ENCODE measurements at regions not wholly inside any gene's neighbourhood (a gene's known extent, or its start where the extent isn't known, plus 50 kb on each side); places are given as distances from the start of the nearest gene placed in this dataset.

DNA sequence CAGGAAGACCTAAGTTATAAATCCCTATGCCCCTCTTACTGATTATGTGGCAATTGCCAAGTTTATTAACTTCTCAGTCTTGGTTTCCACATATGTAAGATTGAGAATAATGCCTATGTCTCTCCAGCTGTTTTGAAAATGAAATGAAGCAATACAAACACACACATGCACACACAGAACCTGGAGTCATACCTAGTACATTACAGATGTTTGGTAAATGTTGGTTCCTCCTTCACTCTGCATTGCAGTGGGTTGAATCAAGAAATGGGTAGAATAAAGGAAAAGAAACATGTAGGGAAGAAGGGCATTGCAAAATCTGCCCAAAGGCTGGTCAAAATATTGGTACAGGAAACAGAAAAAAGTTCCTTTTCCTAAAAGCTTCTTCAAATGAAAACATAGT lies 309.9 kb upstream of the EMCN start:
- no peak overlapping the region for H3K4me3 Mint-ChIP-seq
- DNase-seq (no peak), ATAC-seq (ENCODE audit: low read depth in 2 of 2) (no peak)
- peaks cover 4 to 28% (median 12%) of the 10 kb centered on the region in 7 donors for H3K9me3 Mint-ChIP-seq
- H3K4me1 Mint-ChIP-seq: no peaks in the 10 kb centered on the region
- H3K27me3 Mint-ChIP-seq: peaks cover 0 to 5% (median 0%) of the 10 kb centered on the region in 3 donors
- peaks cover 8% of the 10 kb centered on the region in 2 donors for H3K36me3 Mint-ChIP-seq
- no peak overlapping the region for H3K27ac Mint-ChIP-seq

DNA sequence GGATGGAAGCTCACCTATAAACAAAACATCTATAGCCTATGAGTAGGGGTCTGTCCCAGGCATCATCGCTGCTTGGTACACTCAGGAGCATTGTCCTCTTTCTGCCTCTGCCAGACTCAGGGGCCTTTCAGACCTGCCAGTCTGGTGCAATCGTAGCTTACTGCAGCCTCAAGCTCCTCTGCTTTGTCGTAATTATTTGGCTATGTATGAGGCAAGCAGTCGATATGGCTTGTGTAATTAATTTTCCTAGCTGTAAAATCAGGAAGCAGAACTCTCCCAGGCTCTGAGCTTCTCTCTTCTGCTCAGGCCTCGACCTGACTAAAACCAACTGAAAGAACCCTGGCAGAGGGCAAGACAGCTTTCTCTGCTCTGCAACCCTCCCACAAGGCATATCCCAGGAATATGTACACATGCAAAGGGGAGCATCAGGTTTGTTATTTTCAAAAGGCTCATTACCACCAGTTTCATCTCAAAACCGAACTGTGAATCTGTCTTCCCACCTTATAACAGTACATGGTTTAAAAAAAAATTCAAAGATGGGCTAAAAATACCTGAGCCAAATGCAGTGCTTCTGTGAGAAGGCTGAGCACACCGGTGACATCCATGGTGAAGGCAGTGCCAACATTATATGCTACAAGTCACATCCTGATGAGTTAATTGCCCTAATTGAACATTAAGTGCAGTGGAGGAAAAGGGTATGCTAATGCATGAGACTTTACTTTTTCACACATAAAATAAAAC lies 309.2 kb upstream of the EMCN start:
- peaks cover 4 to 28% (median 12%) of the 10 kb centered on the region in 7 donors for H3K9me3 Mint-ChIP-seq
- DNase-seq (no peak), ATAC-seq (ENCODE audit: low read depth in 2 of 2) (no peak)
- H3K27me3 Mint-ChIP-seq: peaks cover 0 to 5% (median 0%) of the 10 kb centered on the region in 3 donors
- no peaks in the 10 kb centered on the region for H3K4me1 Mint-ChIP-seq
- no peak overlapping the region for H3K4me3 Mint-ChIP-seq
- H3K27ac Mint-ChIP-seq: peak overlapping the region in 1 of 6 donors; percentile 43
- peaks cover 8% of the 10 kb centered on the region in 2 donors for H3K36me3 Mint-ChIP-seq

DNA sequence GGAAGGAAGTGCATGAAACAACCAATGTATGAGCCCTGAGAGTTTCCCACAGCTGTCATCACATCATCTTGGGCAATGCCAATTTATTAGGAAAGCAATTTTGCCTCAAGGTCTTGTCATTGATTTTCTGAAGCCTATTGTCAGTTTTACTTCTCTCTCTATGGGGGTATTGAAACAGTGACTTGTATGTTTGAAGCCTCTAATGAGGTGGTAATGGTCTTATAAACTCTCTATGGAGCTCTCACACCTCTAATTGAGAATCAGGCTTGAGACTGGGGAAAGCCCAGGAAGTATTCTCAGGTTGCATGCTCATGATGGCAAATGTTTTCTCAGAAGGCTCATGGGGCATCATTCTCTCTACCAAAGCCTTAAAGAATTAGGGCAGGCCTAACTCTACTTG lies 308.2 kb upstream of the EMCN start:
- H3K9me3 Mint-ChIP-seq: peaks cover 4 to 28% (median 12%) of the 10 kb centered on the region in 7 donors
- DNase-seq (no peak), ATAC-seq (ENCODE audit: low read depth in 2 of 2) (no peak)
- no peaks in the 10 kb centered on the region for H3K4me1 Mint-ChIP-seq
- H3K36me3 Mint-ChIP-seq: peaks cover 8% of the 10 kb centered on the region in 2 donors
- H3K27ac Mint-ChIP-seq: no peak overlapping the region
- H3K4me3 Mint-ChIP-seq: no peak overlapping the region
- no peaks in the 10 kb centered on the region for H3K27me3 Mint-ChIP-seq

DNA sequence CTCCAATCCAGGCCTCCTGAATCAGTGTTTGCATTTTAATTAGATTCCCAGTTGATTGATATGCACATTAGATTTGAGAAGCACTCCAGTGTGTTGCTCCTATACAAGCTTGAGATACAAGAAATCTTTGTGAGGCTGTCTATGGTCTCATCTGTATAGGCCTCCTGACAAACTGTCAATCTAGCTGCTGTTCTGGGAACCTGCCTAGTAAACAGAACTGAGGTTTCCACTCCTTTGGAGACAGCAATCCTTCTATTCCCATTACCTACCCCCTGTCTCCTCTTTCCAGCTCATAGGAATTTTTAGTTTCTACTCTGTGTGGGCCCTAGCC lies 306.1 kb upstream of the EMCN start:
- Mint-ChIP-seq H3K4me3 (no peak overlapping the region), H3K9me3 (peaks cover 4 to 12% (median 6%) of the 10 kb centered on the region in 7 donors), H3K27ac (no peak overlapping the region), H3K27me3 (no peaks in the 10 kb centered on the region), H3K36me3 (no peaks in the 10 kb centered on the region), H3K4me1 (no peaks in the 10 kb centered on the region)
- DNase-seq (no peak), ATAC-seq (ENCODE audit: low read depth in 2 of 2) (no peak)

DNA sequence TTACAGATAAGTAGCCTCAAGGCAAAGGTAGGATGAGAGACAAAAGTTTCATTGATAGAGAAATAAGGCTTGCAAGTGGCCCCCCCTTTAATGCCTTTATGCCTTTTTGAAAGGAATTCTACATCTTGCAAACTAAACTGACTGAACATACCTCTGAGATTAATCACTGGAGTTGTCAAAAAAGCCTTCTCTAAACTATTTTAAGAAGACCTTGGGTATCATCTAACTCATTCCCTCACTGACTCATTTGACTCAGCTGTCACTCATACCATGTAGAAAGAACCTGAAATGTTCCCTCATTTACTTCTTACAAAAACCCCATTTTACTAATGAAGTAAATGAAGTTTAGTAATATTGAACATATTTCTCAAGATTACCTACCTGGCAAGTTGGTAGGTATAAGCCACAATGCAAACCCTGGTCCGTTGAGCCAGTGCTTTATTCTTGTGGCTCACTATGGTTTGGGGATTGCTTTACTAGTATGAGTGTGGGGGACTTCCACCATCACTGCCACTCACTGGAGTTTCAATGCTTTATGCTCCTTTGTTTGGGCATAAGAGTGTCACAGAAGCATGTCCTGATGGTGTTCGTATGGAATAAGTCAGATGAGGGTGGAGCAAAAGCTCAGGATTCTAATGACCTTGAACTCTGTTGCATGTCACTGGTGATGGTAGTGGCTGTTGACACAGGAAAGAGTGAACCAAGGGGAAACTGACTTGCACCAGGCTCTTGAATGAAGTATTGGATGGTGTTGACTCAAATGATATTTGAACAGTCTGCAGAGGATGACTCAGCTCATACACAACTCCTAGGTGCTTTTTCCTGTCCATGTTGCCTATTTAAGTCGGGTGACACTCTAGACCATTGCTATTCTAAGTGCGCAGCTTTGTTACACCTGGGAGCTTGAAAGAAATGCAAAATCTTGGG lies 305.5 kb upstream of the EMCN start:
- H3K27ac Mint-ChIP-seq: no peak overlapping the region
- H3K9me3 Mint-ChIP-seq: peaks cover 0 to 6% (median 2%) of the 10 kb centered on the region in 7 donors
- H3K36me3 Mint-ChIP-seq: no peaks in the 10 kb centered on the region
- no peak overlapping the region for H3K4me3 Mint-ChIP-seq
- no peaks in the 10 kb centered on the region for H3K4me1 Mint-ChIP-seq
- ATAC-seq (ENCODE audit: low read depth in 2 of 2) (no peak), DNase-seq (no peak)
- H3K27me3 Mint-ChIP-seq: no peaks in the 10 kb centered on the region

DNA sequence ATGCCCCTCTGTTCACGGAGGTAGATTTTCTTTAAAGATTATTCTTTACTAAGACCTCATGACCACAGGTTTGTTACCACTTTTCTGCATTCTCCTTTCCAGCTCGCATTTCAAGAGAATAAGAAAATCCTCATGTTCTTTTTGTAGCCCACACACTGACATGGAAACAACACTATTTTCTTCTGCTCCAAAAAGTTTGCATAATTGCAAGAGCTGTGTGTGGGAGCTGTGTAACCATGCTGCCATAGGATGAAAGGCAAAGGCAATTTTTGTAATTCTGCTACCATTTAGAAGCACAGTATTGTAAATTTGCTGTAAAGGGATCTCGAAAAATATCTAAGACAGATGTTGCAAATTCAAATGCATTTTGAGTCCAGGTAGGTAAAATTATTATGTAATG lies 302.4 kb upstream of the EMCN start:
- no peaks in the 10 kb centered on the region for H3K4me1 Mint-ChIP-seq
- H3K4me3 Mint-ChIP-seq: no peak overlapping the region
- H3K9me3 Mint-ChIP-seq: peaks cover 0 to 5% (median 0%) of the 10 kb centered on the region in 7 donors
- H3K27me3 Mint-ChIP-seq: peaks cover 0 to 3% (median 2%) of the 10 kb centered on the region in 3 donors
- no peak overlapping the region for H3K27ac Mint-ChIP-seq
- H3K36me3 Mint-ChIP-seq: no peaks in the 10 kb centered on the region
- no peak for ATAC-seq (ENCODE audit: low read depth in 2 of 2)
- DNase-seq: no peak

DNA sequence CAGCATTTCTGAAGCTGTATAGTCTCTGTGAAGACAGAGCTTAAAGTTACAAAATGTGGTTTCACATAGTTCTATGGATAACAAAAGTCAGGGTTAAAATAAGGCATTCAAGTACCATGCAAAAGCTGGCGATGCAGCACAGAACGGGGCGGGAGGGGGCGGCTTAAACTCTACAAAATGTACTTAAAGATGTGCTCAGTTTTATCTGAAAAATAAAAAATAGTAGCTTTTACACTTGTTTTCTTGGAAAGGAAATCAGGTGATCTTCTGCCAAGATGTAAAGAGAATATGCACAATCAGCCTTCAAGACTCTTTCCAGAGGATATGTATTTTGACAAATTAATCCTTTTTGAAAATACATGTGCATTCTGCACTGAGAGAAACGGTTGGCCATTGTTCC lies 301.7 kb upstream of the EMCN start:
- DNase-seq: no peak
- Mint-ChIP-seq H3K36me3 (no peaks in the 10 kb centered on the region), H3K9me3 (peaks cover 0 to 5% (median 0%) of the 10 kb centered on the region in 7 donors), H3K27me3 (peaks cover 0 to 5% (median 4%) of the 10 kb centered on the region in 3 donors), H3K4me1 (no peaks in the 10 kb centered on the region), H3K27ac (no peak overlapping the region), H3K4me3 (no peak overlapping the region)
- ATAC-seq (ENCODE audit: low read depth in 2 of 2): no peak

DNA sequence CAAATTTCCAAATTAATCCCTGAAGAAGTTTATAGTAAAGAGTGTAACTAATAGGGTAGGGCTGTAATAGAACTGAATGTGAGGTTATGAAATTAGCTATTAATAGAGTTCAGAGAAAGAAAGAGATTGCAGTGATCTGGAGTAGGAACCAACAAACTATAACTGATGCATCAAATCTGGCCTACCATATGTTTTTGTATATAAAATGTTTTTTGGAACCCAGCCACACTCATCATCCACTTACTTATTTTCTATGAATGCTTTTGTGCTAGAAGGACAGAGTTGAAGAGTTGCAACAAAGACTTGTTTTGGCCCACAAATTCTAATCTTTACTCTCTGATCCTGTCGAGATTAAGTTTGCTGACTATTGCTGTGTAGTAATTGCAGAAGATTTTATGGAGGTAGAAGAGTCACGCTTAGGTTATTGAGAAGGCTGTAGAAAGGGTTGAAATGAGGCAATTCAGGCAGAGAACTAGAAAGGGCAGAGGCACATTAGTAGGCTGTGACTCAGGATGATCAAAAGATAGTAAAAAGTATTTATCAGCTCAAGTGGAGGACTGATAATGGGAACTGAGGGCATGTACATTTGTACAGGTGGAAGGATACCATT lies 298.7 kb upstream of the EMCN start:
- H3K27ac Mint-ChIP-seq: no peak overlapping the region
- ATAC-seq (ENCODE audit: low read depth in 2 of 2) (no peak), DNase-seq (no peak)
- peaks cover 0 to 5% (median 4%) of the 10 kb centered on the region in 3 donors for H3K27me3 Mint-ChIP-seq
- no peaks in the 10 kb centered on the region for H3K4me1 Mint-ChIP-seq
- no peaks in the 10 kb centered on the region for H3K36me3 Mint-ChIP-seq
- H3K4me3 Mint-ChIP-seq: no peak overlapping the region
- H3K9me3 Mint-ChIP-seq: peaks cover 0 to 5% (median 0%) of the 10 kb centered on the region in 7 donors

DNA sequence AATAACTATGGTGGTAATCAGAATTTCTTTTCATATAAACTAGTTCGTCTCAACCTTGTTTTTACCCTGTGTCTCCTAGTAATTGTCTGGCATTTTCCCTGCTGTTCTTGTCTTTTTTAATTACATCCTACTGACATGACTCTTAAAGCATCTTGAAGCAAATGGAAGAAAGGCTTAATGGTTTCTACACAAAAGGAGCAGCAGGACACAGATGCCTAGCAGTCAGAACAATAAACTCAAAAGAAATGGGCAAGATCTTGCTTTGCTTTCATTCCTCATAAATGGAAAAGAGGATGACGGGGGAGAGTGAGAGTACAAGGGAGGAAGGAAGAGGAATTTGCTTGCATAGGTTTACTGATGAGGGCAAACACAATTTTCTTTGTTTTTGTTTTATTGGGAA lies 293.2 kb upstream of the EMCN start:
- H3K4me3 Mint-ChIP-seq: no peak overlapping the region
- H3K36me3 Mint-ChIP-seq: no peaks in the 10 kb centered on the region
- H3K4me1 Mint-ChIP-seq: no peaks in the 10 kb centered on the region
- no peaks in the 10 kb centered on the region for H3K9me3 Mint-ChIP-seq
- ATAC-seq (ENCODE audit: low read depth in 2 of 2) (no peak), DNase-seq (no peak)
- no peak overlapping the region for H3K27ac Mint-ChIP-seq
- peaks cover 0 to 5% (median 4%) of the 10 kb centered on the region in 3 donors for H3K27me3 Mint-ChIP-seq

DNA sequence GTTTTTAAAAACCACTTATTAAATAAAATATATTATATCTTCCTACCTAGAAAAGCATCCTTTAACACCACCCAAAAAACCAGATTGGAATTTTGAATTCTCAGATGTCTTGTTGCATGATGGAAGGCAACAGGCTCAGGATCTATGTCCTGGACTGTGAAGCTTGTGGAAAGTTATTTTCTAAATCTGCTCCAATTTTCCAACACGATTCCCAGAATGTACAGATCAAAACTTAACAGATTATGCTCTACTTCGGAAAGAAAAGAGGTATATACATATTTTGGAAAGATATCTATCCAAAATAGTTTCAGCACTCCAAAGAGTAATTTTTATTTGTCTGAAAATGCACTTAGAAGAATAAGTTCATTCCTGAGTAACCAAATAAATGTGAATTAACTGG lies 291.7 kb upstream of the EMCN start:
- Mint-ChIP-seq H3K27me3 (no peaks in the 10 kb centered on the region), H3K9me3 (no peaks in the 10 kb centered on the region), H3K27ac (no peak overlapping the region), H3K4me3 (no peak overlapping the region), H3K4me1 (no peaks in the 10 kb centered on the region), H3K36me3 (no peaks in the 10 kb centered on the region)
- ATAC-seq (ENCODE audit: low read depth in 2 of 2) (no peak), DNase-seq (no peak)

DNA sequence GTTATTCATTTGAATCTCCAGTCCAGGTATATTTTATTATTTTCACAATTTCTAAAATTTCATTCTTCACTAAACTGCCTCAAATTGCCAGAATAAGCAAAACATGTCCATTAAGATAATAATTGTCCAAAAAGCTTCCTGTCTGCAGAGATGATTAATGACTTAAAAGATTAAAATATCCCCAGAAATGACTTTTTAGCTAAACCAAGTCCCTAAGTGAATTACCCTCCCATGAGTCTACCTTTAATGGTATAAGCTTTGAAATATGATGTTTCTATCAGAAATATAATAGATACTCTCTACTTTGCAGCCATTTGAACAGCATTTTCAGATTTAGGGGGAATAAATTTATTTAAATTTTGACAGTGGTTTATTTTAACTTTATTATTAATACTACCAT lies 289.2 kb upstream of the EMCN start:
- Mint-ChIP-seq H3K4me1 (no peaks in the 10 kb centered on the region), H3K27ac (no peak overlapping the region)
- no peak for ATAC-seq (ENCODE audit: low read depth in 2 of 2)

DNA sequence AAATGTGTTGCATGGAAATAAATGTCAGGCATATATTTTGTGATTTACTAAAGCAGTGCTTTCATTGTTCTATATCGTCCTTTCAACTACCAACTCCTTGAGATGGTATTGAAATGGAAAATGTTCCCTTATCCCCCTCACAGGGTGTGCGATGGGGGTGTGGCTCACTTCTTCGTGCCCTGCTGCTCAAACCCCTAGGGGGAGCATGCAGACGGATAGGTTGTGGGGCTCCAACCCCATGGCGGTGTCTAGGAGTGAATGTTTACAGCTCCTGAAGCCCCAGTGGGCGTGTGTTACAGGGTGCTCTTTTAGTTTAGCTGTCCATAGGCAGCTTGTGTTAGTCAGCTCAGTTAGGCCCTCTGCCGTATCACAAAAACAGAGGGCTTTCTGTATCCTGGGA lies 287.7 kb upstream of the EMCN start:
- Mint-ChIP-seq H3K36me3 (no peaks in the 10 kb centered on the region), H3K4me3 (no peak overlapping the region), H3K27me3 (no peaks in the 10 kb centered on the region), H3K4me1 (no peaks in the 10 kb centered on the region), H3K27ac (no peak overlapping the region), H3K9me3 (peaks cover 0 to 15% (median 3%) of the 10 kb centered on the region in 7 donors)
- DNase-seq: no peak
- no peak for ATAC-seq (ENCODE audit: low read depth in 2 of 2)

More for the DNA sequence above, 289.2 kb upstream of the EMCN start:
- Mint-ChIP-seq H3K36me3 (no peaks in the 10 kb centered on the region), H3K4me3 (no peak overlapping the region), H3K9me3 (peaks cover 0 to 15% (median 3%) of the 10 kb centered on the region in 7 donors), H3K27me3 (no peaks in the 10 kb centered on the region)
- no peak for DNase-seq

DNA sequence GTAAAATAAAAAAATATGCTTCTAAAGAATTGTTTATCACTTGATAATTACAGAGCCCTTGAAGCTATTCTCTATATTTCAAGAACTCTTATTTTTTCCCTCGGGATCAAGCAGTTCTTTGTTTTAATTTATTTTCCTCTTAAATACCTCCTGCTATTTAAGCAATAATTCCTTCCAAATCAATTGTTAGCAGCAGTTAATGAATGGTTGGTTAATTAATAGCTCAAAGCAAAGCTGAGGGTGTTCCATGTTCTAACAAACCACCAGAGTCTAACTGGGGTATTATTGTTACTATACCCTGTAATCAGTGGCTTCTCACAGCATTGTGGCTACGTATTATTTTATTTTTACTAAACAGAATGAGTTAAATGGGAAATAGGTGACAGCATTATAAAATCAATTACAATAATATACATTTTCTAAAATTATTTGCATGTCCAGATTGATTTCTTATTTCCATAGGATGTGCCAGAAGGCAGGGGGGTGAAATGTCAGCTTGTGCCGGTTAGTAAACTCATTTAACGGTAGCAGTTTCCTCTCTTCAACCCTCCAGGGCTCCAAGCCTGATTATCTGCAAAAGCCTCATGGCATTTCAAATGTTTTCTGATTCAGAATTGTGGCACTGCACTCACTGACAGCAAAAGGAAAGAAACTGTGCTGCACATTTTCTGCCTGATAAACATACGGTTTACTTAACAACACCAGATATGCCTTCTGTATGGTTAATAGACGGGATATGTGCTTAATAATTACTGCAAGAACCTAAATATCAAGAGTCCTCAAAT lies 286.9 kb upstream of the EMCN start:
- H3K4me3 Mint-ChIP-seq: no peak overlapping the region
- DNase-seq (no peak), ATAC-seq (ENCODE audit: low read depth in 2 of 2) (no peak)
- no peaks in the 10 kb centered on the region for H3K36me3 Mint-ChIP-seq
- no peaks in the 10 kb centered on the region for H3K4me1 Mint-ChIP-seq
- H3K27me3 Mint-ChIP-seq: peaks cover 0 to 4% (median 0%) of the 10 kb centered on the region in 3 donors
- peaks cover 0 to 15% (median 3%) of the 10 kb centered on the region in 7 donors for H3K9me3 Mint-ChIP-seq
- no peak overlapping the region for H3K27ac Mint-ChIP-seq
